GM12873 (cell line): ENCODE measurements at regions not wholly inside any gene's neighbourhood (a gene's known extent, or its start where the extent isn't known, plus 50 kb on each side); places are given as distances from the start of the nearest gene placed in this dataset.

Experiments
- TF ChIP-seq, protein P1 (sequence below): IDR thresholded peaks from 2 replicates; pipeline ENCODE4 v1.5.1; 2012; ENCODE audit warnings: low read depth, mild to moderate bottlenecking, moderate library complexity, low read length, control low read depth; ENCODE audit not compliant: insufficient read depth; ENCODE audit errors: missing control alignments

DNA sequence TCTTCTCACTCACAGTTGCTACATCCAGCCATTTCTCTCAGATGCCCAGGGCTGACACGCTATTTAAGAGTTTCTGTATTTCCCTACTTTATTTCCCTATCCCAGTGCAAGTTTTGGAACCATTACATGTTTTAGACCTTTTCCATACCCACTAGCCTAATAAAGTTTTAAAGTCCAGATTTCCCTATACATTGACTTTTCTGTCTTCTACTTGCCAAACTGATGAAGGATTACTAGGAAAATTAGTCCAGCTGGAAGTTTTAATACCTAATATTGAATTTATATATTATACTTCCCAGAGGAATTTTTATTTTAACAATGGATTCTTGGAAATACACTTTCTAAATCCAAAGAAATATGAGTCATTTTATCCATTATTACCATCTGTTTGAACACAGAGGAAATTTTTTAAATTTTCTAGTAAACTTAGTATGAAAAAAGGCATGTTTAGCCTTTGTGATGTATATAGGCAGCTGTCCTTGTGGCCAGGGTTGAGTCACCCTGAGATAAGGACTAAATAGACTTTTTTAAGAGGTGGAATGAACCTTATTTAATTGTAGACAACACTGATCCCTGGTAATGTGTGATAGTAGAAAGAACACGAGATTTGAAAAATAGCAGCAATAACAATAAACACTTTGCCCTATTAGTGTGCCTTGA lies 205.0 kb downstream of the TFEC start:
- TF ChIP-seq, protein P1, sequence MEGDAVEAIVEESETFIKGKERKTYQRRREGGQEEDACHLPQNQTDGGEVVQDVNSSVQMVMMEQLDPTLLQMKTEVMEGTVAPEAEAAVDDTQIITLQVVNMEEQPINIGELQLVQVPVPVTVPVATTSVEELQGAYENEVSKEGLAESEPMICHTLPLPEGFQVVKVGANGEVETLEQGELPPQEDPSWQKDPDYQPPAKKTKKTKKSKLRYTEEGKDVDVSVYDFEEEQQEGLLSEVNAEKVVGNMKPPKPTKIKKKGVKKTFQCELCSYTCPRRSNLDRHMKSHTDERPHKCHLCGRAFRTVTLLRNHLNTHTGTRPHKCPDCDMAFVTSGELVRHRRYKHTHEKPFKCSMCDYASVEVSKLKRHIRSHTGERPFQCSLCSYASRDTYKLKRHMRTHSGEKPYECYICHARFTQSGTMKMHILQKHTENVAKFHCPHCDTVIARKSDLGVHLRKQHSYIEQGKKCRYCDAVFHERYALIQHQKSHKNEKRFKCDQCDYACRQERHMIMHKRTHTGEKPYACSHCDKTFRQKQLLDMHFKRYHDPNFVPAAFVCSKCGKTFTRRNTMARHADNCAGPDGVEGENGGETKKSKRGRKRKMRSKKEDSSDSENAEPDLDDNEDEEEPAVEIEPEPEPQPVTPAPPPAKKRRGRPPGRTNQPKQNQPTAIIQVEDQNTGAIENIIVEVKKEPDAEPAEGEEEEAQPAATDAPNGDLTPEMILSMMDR, result no peak

DNA sequence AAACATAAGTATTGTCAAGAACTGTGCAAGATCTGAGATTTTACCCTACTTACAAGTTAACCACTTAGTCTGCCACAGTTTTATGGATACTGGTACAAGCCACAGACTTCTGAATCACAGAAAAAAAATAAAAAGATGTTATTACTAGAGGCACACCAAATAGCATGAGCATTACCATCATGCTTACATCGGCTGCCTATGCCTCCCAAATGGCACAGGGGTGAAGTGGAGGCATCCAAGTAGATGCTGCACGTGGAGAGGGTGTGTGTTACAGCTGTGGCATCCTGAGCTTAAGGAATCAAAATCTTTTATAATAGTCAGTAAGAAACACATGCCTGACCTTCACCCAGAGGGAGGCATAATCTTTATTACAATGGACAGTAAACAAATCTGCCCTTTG lies 207.8 kb downstream of the TFEC start:
- TF ChIP-seq, protein P1, result no peak

GRCh38 chr7:115822380-115822779 lies 208.2 kb downstream of the TFEC start:
- TF ChIP-seq, protein P1, result no peak

DNA sequence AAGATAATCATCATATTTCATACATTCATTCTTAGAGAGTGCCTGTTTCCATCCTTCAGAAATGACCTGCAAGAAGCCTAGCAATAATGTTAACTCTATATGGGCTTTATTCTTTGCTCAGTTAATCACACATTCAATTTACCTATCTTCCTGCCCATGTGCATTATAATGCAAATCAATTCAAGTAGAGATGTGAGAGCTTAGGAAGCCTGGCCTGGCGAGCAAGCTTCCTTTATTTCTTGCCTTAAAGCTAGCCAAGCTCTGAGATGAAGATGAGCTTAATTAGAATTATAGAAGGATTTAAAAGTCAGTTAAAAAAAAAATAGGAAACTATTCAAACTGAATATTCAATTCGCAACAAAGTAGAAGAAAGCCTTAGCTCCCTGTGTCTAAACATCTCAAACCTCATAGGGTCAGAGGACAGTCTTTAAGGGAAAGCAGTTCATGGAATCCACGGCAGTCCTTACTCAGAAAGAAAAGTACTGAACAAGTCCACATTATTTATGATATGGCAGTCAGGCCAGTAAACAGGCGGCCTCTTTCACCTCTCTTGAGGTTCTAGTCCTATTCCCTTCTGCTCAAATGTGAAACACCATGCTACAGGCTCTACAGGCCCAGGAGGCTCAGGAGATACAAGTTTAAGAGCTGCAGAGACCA lies 214.1 kb downstream of the TFEC start:
- TF ChIP-seq, protein P1, result no peak

GRCh38 chr7:115812794-115813193 lies 217.8 kb downstream of the TFEC start:
- TF ChIP-seq, protein P1, result no peak

DNA sequence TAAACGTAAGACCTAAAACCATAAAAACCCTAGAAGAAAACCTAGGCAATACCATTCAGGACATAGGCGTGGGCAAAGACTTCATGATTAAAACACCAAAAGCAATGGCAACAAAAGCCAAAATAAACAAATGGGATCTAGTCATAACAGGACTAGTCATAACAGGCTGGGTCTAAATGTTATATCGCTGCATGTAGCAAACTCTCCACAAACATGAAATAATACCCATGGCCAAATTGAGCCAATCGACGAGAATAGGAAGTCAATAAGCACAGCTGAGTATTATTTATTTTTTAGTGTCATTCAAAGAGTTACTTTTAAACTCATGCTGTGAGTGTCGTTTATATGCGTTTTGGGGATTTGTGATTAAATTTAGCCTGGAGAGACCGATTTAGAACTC lies 225.1 kb downstream of the TFEC start:
- TF ChIP-seq, protein P1, result no peak

- TF ChIP-seq, protein P1, result no peak
Measured at GRCh38 chr7:115802415-115802814, 228.1 kb downstream of the TFEC start.
